ENCODE measurements at regions not wholly inside any gene's neighbourhood (a gene's known extent, or its start where the extent isn't known, plus 50 kb on each side); places are given as distances from the start of the nearest gene placed in this dataset.

- H3K36me3 Mint-ChIP-seq (ENCODE audit: low read depth): no peaks in the 10 kb centered on the region
- peaks cover 12% of the 10 kb centered on the region; the same call in 1 of the 2 replicates for H3K4me1 ChIP-seq (ENCODE audit: insufficient read depth)
- H3K4me3 Mint-ChIP-seq: no peak overlapping the region
- H3K4me3 ChIP-seq: no peak overlapping the region
- no peaks in the 10 kb centered on the region for H3K27me3 ChIP-seq (ENCODE audit: insufficient read depth)
- no peaks in the 10 kb centered on the region for H3K9me3 Mint-ChIP-seq
- H3K27ac ChIP-seq (ENCODE audit: low read depth): no peak overlapping the region
- H3K27ac Mint-ChIP-seq: no peak overlapping the region
- no peaks in the 10 kb centered on the region; the same call in 1 of the 2 replicates for H4K20me1 ChIP-seq (replicated peaks; ENCODE audit: insufficient read depth)
- peaks cover 13% of the 10 kb centered on the region for H3K4me1 Mint-ChIP-seq
- H3K79me2 ChIP-seq (replicated peaks; ENCODE audit: insufficient read depth): no peaks in the 10 kb centered on the region
- peaks cover 8% of the 10 kb centered on the region for H3K9me2 ChIP-seq (ENCODE audit: insufficient read depth)
- no peak overlapping the region for H2AFZ ChIP-seq
- no peak overlapping the region for H3K4me2 ChIP-seq
- H3K27me3 Mint-ChIP-seq (ENCODE audit: insufficient read depth, low read depth, poor library complexity): peaks cover 4% of the 10 kb centered on the region
- DNase-seq (ENCODE audit: low spot score) (peak; percentile 51), ATAC-seq (peak; percentile 63)
- TF ChIP-seq POLR2AphosphoS5 (IDR thresholded peaks at IDR 0.05; ENCODE audit: low read depth) (no peak), EZH2phosphoT487 (IDR thresholded peaks at IDR 0.05; ENCODE audit: unreplicated experiment) (no peak), STAT1 (IDR thresholded peaks at IDR 0.05; ENCODE audit: unreplicated experiment) (no peak), EZH2 (IDR thresholded peaks at IDR 0.05; ENCODE audit: low read depth, unreplicated experiment) (no peak), CTCF (conservative IDR thresholded peaks at IDR 0.05; ENCODE audit: low read depth in 2 of 2) (no peak), ZNF331 (CRISPR knock-in tag; IDR thresholded peaks at IDR 0.05; ENCODE audit: low read depth) (no peak), ETS1 (IDR thresholded peaks at IDR 0.05) (no peak)
- H3K36me3 ChIP-seq (ENCODE audit: insufficient read depth): no peaks in the 10 kb centered on the region
- H3F3A ChIP-seq (replicated peaks; ENCODE audit: low read depth): no peaks in the 10 kb centered on the region
Measured at GRCh38 chr2:38192976-38193375, 117.0 kb upstream of the CYP1B1 start.

DNA sequence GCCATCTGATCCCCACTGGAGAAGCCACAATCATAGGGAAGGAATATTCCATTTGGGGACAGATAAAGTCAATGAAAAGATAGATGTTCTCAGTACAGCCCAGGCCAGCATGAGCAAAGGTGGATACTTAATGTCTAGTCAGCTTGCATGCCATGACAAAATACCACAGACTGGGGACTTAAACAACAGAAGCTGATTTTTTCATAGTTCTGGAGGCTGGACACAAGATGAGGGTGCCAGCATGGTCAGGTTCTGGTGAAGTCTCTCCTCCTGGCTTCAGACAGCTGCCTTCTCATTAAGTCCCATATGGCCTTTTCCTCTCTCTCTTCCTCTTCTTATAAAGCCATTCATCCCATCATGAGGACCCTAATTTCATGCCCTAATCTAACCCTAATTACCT, 116.1 kb upstream of the CYP1B1 start:
- Mint-ChIP-seq H3K27me3 (ENCODE audit: insufficient read depth, low read depth, poor library complexity) (peaks cover 4% of the 10 kb centered on the region), H3K36me3 (ENCODE audit: low read depth) (no peaks in the 10 kb centered on the region), H3K4me1 (peaks cover 13% of the 10 kb centered on the region), H3K27ac (no peak overlapping the region), H3K4me3 (no peak overlapping the region), H3K9me3 (no peaks in the 10 kb centered on the region)
- H3K27me3 ChIP-seq (ENCODE audit: insufficient read depth): no peaks in the 10 kb centered on the region
- no peak overlapping the region for H2AFZ ChIP-seq
- no peak overlapping the region for H3K4me2 ChIP-seq
- no peaks in the 10 kb centered on the region for H3K36me3 ChIP-seq (ENCODE audit: insufficient read depth)
- ATAC-seq (no peak), DNase-seq (ENCODE audit: low spot score) (no peak)
- H3K9me2 ChIP-seq (ENCODE audit: insufficient read depth): peaks cover 8% of the 10 kb centered on the region
- no peak overlapping the region for H3K4me3 ChIP-seq
- H3K4me1 ChIP-seq (ENCODE audit: insufficient read depth): peaks cover 12% of the 10 kb centered on the region; the same call in 1 of the 2 replicates
- no peaks in the 10 kb centered on the region for H3K79me2 ChIP-seq (replicated peaks; ENCODE audit: insufficient read depth)
- no peaks in the 10 kb centered on the region for H3F3A ChIP-seq (replicated peaks; ENCODE audit: low read depth)
- no peaks in the 10 kb centered on the region; the same call in 1 of the 2 replicates for H4K20me1 ChIP-seq (replicated peaks; ENCODE audit: insufficient read depth)
- no peak overlapping the region for H3K27ac ChIP-seq (ENCODE audit: low read depth)
- no peak for TF ChIP-seq NANOG (IDR thresholded peaks at IDR 0.05; ENCODE audit: borderline replicate concordance)
- TF ChIP-seq, protein P1, sequence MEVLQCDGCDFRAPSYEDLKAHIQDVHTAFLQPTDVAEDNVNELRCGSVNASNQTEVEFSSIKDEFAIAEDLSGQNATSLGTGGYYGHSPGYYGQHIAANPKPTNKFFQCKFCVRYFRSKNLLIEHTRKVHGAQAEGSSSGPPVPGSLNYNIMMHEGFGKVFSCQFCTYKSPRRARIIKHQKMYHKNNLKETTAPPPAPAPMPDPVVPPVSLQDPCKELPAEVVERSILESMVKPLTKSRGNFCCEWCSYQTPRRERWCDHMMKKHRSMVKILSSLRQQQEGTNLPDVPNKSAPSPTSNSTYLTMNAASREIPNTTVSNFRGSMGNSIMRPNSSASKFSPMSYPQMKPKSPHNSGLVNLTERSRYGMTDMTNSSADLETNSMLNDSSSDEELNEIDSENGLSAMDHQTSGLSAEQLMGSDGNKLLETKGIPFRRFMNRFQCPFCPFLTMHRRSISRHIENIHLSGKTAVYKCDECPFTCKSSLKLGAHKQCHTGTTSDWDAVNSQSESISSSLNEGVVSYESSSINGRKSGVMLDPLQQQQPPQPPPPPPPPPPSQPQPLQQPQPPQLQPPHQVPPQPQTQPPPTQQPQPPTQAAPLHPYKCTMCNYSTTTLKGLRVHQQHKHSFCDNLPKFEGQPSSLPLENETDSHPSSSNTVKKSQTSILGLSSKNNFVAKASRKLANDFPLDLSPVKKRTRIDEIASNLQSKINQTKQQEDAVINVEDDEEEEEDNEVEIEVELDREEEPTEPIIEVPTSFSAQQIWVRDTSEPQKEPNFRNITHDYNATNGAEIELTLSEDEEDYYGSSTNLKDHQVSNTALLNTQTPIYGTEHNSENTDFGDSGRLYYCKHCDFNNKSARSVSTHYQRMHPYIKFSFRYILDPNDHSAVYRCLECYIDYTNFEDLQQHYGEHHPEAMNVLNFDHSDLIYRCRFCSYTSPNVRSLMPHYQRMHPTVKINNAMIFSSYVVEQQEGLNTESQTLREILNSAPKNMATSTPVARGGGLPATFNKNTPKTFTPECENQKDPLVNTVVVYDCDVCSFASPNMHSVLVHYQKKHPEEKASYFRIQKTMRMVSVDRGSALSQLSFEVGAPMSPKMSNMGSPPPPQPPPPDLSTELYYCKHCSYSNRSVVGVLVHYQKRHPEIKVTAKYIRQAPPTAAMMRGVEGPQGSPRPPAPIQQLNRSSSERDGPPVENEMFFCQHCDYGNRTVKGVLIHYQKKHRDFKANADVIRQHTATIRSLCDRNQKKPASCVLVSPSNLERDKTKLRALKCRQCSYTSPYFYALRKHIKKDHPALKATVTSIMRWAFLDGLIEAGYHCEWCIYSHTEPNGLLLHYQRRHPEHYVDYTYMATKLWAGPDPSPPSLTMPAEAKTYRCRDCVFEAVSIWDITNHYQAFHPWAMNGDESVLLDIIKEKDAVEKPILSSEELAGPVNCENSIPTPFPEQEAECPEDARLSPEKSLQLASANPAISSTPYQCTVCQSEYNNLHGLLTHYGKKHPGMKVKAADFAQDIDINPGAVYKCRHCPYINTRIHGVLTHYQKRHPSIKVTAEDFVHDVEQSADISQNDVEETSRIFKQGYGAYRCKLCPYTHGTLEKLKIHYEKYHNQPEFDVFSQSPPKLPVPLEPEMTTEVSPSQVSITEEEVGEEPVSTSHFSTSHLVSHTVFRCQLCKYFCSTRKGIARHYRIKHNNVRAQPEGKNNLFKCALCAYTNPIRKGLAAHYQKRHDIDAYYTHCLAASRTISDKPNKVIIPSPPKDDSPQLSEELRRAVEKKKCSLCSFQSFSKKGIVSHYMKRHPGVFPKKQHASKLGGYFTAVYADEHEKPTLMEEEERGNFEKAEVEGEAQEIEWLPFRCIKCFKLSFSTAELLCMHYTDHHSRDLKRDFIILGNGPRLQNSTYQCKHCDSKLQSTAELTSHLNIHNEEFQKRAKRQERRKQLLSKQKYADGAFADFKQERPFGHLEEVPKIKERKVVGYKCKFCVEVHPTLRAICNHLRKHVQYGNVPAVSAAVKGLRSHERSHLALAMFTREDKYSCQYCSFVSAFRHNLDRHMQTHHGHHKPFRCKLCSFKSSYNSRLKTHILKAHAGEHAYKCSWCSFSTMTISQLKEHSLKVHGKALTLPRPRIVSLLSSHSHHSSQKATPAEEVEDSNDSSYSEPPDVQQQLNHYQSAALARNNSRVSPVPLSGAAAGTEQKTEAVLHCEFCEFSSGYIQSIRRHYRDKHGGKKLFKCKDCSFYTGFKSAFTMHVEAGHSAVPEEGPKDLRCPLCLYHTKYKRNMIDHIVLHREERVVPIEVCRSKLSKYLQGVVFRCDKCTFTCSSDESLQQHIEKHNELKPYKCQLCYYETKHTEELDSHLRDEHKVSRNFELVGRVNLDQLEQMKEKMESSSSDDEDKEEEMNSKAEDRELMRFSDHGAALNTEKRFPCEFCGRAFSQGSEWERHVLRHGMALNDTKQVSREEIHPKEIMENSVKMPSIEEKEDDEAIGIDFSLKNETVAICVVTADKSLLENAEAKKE (CRISPR knock-in tag; IDR thresholded peaks at IDR 0.05): no peak
- TF ChIP-seq CTCF (conservative IDR thresholded peaks at IDR 0.05; ENCODE audit: low read depth in 2 of 2): no peak
- no peak for TF ChIP-seq JUNB (IDR thresholded peaks at IDR 0.05; ENCODE audit: unreplicated experiment)
- no peak for TF ChIP-seq POLR2AphosphoS5 (IDR thresholded peaks at IDR 0.05; ENCODE audit: low read depth)
- TF ChIP-seq ZNF331 (CRISPR knock-in tag; IDR thresholded peaks at IDR 0.05; ENCODE audit: low read depth): no peak
- no peak for TF ChIP-seq STAT1 (IDR thresholded peaks at IDR 0.05; ENCODE audit: unreplicated experiment)
- no peak for TF ChIP-seq ZNF114 (CRISPR knock-in tag; IDR thresholded peaks at IDR 0.05)

All from GM23338 (cell line).